ENCODE measurements at regions not wholly inside any gene's neighbourhood (a gene's known extent, or its start where the extent isn't known, plus 50 kb on each side); places are given as distances from the start of the nearest gene placed in this dataset.

- H3K27ac ChIP-seq, result no peak overlapping the region
- TF ChIP-seq CTCF (conservative IDR thresholded peaks at IDR 0.05), result no peak
These were observed 112.8 kb upstream of the SLC25A48 start for GRCh38 chr5:135721548-135722090.

- no peak overlapping the region for H3K27ac ChIP-seq
- no peak for TF ChIP-seq CTCF (conservative IDR thresholded peaks at IDR 0.05)
These were observed 114.3 kb upstream of the SLC25A48 start for GRCh38 chr5:135720191-135720590.

- H3K27ac ChIP-seq, result peak overlapping the region; percentile 39; the same call in 1 of the 2 replicates
- TF ChIP-seq CTCF (conservative IDR thresholded peaks at IDR 0.05), result no peak
These were observed 114.9 kb upstream of the SLC25A48 start for GRCh38 chr5:135719428-135720063.

- no peak for TF ChIP-seq CTCF (conservative IDR thresholded peaks at IDR 0.05)
- peak overlapping the region; percentile 39; the same call in 1 of the 2 replicates for H3K27ac ChIP-seq
These were observed 115.8 kb upstream of the SLC25A48 start for GRCh38 chr5:135718651-135719050.

GRCh38 chr5:135718151-135718550 lies 116.3 kb upstream of the SLC25A48 start:
- no peak overlapping the region for H3K27ac ChIP-seq
- TF ChIP-seq CTCF (conservative IDR thresholded peaks at IDR 0.05), result no peak

GRCh38 chr5:135715267-135716055 lies 119.0 kb upstream of the SLC25A48 start:
- no peak overlapping the region for H3K27ac ChIP-seq
- TF ChIP-seq CTCF (conservative IDR thresholded peaks at IDR 0.05), result no peak

- no peak for TF ChIP-seq CTCF (conservative IDR thresholded peaks at IDR 0.05)
- no peak overlapping the region for H3K27ac ChIP-seq
These were observed 120.2 kb upstream of the SLC25A48 start for GRCh38 chr5:135714126-135714894.

Data from VCaP (cell line).